ENCODE measurements at regions not wholly inside any gene's neighbourhood (a gene's known extent, or its start where the extent isn't known, plus 50 kb on each side); places are given as distances from the start of the nearest gene placed in this dataset.

GRCh38 chr5:10854506-10855277 lies 93.7 kb upstream of the DAP start:
- H3K4me3 ChIP-seq (ENCODE audit: low read depth, low read length), result no peak overlapping the region
- DNase-seq (ENCODE audit: low read depth), result no peak
- no peak for TF ChIP-seq CTCF (IDR thresholded peaks at IDR 0.05; ENCODE audit: low read depth, low read length, missing control alignments)

GRCh38 chr5:10853154-10853553 lies 92.1 kb upstream of the DAP start:
- H3K4me3 ChIP-seq (ENCODE audit: low read depth, low read length), result no peak overlapping the region
- no peak for TF ChIP-seq CTCF (IDR thresholded peaks at IDR 0.05; ENCODE audit: low read depth, low read length, missing control alignments)
- DNase-seq (ENCODE audit: low read depth), result no peak

GRCh38 chr5:10849278-10849677 lies 88.2 kb upstream of the DAP start:
- TF ChIP-seq CTCF (IDR thresholded peaks at IDR 0.05; ENCODE audit: low read depth, low read length, missing control alignments), result no peak
- H3K4me3 ChIP-seq (ENCODE audit: low read depth, low read length), result no peak overlapping the region
- no peak for DNase-seq (ENCODE audit: low read depth)

- DNase-seq (ENCODE audit: low read depth), result no peak
- no peak for TF ChIP-seq CTCF (IDR thresholded peaks at IDR 0.05; ENCODE audit: low read depth, low read length, missing control alignments)
- no peak overlapping the region for H3K4me3 ChIP-seq (ENCODE audit: low read depth, low read length)
These were observed 83.0 kb upstream of the DAP start for GRCh38 chr5:10844016-10844415.

- TF ChIP-seq CTCF (IDR thresholded peaks at IDR 0.05; ENCODE audit: low read depth, low read length, missing control alignments), result no peak
- no peak overlapping the region for H3K4me3 ChIP-seq (ENCODE audit: low read depth, low read length)
- DNase-seq (ENCODE audit: low read depth), result no peak
These were observed 81.8 kb upstream of the DAP start for GRCh38 chr5:10842823-10843222.

- DNase-seq (ENCODE audit: low read depth), result no peak
- no peak for TF ChIP-seq CTCF (IDR thresholded peaks at IDR 0.05; ENCODE audit: low read depth, low read length, missing control alignments)
These were observed 79.0 kb upstream of the DAP start for GRCh38 chr5:10839916-10840599.

More at GRCh38 chr5:10839916-10840599, 79.0 kb upstream of the DAP start:
- H3K4me3 ChIP-seq (ENCODE audit: low read depth, low read length), result no peak overlapping the region

All from GM12864 (cell line).